Stimulated activated CD4-positive, alpha-beta T cell treated with anti-CD3 and anti-CD28 coated beads, TNF-alpha, amount 100 ng/mL, for 24 hours (primary cell): ENCODE measurements at regions not wholly inside any gene's neighbourhood (a gene's known extent, or its start where the extent isn't known, plus 50 kb on each side); places are given as distances from the start of the nearest gene placed in this dataset.

Experiments used
- DNase-seq, 3 experiments: peaks; one replicate each; pipeline ENCODE4 v3.0.0-alpha.2; 2020; ENCODE audit warnings: low read depth in 3 of 3

DNA sequence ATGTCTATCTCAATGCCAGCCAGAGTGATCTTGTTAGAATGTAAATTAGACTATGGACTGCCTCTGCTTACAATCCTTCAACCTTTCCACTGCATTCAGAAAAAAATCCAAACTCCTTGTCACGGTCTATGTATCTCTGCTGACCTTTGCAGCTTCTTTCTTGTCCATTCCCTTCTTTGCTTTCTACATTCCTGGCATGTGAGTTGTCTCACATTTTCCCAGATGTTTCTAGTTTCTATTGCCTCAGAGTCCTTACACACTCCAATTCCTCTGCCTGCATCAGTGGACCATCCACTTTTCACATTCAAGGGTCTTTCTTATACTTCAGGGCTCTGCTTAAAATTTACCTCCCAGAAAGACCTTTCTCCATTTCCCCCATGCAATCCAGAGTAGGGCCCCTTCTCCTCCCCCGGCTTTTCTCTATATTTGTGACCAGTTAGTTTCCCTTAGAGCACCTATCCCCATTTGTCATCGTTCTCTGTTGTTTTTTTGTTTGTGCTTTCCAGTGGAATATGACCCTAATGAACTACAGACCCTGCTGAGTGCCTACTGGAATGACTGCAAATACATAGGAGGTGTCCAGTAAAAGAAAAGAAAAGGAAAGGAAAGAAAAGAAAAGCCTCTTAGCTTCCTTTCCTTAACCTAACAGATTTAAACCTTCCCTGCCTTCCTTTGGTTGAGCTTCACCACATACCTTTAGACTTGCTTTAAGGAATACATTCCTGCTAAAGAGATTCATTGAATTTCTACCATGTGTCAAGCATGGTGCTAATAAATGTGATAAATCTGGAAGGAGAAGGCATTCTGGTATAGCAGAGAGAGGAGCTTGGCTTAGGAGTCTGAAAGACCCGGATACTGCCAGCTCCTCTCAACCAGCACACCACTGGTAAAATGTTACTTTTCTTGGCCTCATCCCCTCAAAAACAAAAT, 102.0 kb downstream of the DIRAS3 start:
- DNase-seq, result no peak

DNA sequence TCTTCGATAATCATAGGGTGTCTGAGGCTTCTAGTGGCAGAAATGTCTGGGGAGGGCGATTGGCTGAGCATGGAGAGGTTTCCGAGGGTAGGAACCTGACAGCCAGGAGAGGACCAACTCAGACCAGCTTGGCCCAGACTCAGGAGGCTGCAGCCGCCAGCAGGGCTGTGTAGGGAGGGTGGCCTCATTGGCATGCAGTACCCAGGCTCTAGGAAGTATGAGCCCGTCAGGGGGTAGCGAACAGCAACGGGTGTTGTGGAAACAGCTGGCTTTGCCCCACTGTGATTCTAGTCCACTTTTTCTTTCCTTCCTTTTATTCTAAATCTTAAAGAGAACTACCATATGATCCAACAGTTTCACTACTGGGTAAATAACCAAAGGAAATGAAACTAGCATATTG, 103.3 kb downstream of the DIRAS3 start:
- DNase-seq, result no peak

- no peak for DNase-seq
These were observed 104.6 kb downstream of the DIRAS3 start for GRCh38 chr1:67945733-67946374.

DNA sequence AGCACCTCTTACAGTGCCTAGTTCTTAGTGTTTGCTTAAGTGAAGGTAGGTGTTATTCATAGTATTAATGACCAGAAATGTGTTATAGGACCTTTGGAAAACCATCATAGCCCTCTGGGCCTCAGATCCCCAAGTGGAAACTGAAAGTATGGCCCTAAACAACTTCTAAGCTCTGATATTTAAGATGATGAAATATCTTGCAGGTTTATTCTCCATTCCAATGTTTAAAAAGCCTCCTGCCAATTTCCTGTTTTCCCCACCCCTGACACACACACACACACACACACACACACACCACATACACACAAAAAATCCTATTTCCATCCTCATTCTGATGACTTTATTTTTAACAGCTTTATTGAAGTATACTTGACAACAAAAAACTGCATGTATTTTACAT, 108.2 kb downstream of the DIRAS3 start:
- DNase-seq, result no peak

DNA sequence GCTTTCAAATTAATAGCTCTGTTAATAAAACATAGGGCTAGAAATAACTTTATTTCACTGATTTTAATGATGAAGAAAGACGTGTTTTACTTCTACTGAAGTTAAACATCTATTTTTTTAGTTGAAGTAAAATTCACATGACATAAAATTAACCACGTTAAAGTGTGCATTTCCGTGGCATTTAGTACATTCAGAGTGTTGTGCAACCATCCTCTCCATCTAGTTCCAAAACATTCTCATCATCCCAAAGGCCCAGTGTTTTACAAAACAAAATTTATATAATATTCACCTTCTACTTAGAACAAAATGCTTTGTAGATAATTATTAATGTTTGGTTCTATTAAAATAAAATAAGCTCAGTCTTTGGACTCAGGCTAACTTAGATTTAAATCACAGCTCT, 108.5 kb upstream of the GNG12 start:
- DNase-seq, result no peak

GRCh38 chr1:67941155-67941554, 107.9 kb upstream of the GNG12 start:
- DNase-seq, result no peak

GRCh38 chr1:67939942-67940341, 106.7 kb upstream of the GNG12 start:
- DNase-seq, result no peak

DNA sequence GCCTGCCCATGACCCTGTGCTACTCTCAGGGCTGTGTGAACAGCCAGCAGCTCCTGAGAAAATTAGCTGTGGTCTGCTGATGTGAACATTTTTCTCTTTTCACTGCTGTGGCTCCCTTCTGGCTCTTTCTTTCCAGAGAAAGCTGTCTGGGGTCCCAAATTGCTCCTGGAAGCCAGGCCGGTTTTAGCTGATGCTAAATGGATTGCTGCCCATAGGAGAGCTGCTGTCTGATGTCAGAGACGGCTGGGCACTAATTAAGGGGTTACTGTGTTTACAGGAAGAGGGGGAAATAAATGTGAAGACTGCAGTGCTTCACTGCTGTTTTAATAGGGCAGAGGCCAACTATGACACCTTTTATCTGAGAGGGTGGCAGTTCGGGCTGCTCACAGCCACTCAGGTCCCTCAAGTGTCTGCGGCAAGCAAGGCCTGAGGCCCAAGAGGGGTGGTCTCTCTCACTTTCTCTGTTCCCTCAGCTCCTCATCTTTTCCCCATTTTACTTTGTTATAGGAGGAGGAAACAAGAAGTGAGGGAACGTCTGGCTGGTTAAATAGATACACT, 106.0 kb upstream of the GNG12 start:
- DNase-seq, result no peak

- DNase-seq, result no peak
These were observed 104.4 kb upstream of the GNG12 start for GRCh38 chr1:67937651-67938050.

GRCh38 chr1:67937010-67937409, 103.7 kb upstream of the GNG12 start:
- no peak for DNase-seq

DNA sequence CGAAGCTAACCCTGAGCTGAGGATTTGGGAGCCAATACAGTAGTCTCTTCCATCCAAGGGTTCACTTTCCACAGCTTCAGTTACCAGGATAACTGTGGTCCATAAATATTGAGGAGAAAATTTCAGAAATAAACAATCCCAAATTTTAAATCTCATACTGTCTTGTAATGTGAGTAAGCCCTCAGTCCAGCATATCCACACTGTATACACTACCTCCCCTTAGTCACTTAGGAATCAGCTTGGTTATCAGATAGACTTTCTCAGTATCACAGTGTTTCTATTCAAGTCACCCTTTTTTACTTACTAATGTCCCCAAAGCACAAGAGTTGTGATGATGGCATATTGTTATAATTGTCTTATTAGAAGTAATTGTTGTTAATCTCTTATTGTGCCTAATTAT, 102.3 kb upstream of the GNG12 start:
- DNase-seq, result no peak

DNA sequence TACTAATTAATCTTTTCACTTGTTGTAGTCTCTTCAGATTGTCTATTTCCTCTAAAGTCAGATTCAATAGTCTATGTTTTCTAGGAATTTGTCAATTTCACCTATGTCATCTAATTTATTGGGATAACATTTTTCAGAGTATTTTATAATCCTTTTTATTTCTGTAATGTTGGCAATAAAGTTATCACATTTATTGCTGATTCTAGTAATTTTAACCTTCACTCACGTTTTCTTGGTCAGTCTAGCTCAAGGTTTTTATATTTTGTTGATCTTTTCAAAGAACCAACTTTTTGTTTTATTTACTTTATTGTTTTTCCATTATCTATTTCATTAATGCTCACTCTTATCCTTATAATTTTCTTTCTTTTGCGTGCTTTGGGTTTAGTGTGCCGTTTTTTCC, 97.9 kb upstream of the GNG12 start:
- no peak for DNase-seq

DNA sequence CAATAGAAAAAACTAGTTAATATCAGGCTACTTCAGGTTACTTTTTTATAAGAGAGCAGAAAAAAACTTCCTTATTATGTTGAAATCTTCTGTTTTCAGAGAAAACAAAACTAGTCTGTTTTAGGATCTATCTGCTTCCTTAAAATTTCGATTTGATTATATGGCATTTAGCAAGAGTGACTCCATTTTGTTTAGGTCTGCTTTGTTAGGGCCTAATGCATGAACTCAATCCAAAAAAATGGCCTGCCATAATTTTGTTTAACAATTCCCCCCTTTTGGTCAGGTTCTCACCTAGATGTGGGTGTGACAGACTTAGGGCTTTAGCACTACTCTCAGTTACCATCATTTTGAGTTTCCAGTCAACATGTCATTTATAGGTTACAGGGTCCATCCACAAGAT, 89.8 kb upstream of the GNG12 start:
- no peak for DNase-seq

DNA sequence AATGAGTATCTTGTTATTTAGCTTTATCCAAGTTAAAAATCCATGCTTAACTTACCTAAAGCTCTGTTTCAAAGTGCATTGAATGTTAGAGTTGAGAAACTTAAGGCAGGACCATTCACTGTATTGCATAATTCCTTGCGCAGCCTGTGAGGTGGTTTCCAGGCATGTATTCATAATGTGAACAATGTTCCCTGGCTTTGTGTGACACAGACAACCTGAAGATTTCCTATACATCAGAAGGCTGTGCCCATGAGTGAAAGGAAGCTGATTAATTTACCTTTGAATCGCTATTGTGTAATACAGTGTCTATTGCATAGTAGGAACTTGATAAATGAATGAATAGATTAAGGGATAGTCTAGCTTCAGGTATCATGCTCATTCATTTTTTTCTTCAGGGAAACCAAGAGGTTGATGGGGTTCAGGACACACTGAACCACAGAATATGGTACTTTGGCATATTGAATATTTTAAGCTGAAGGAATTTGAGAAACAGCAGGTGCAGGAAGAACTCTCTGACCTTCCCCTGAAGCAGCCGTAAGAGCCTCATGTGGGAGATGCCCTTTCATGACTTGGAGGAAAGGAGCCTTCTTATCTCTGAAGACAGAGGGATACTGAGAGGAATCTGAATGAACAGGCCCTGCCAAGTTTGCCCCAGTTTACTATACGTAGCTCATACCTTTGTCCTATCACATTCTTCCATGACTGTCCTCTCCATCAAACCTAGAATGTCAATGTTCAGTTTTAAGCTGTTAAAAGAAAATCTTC, 88.6 kb upstream of the GNG12 start:
- no peak for DNase-seq

DNA sequence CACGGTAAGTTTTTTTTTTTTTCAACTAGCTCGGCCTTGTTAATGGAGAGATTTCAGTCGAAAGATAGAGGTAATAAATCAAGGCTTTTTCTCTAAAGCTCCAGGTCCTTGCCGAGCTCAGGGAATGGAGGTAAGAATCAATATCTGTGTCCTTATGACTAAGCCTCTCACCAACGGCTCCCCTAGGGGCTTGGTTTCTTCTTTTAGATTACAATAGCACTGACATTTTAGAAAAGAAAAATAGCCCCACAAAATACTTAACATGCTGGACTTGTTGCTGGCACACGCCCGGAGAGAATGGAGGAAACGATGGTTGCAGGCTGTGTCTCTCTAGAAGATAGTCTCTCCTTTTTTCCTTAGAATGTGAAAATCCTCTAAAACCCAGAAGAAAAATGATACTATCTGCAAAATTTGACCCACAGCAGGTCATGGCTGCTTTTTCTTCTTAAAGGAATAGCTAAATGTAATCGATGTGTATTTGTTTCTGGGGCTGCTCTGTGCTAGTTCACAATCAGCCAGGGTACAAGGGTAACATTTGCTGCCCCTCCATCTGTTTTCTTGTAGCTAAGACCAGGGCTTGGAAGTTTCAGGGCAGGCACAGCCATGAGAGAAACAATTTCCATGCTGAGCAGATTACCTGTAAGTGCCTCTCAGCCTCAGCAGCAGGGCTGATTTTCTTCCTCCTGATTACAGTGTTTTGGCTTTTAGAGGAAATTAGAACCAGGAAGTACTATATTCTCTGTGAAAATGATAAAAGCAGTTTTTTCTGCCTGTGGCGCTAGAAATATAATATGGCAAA, 86.2 kb upstream of the GNG12 start:
- no peak for DNase-seq

GRCh38 chr1:67918067-67918466, 84.8 kb upstream of the GNG12 start:
- DNase-seq, result no peak

DNA sequence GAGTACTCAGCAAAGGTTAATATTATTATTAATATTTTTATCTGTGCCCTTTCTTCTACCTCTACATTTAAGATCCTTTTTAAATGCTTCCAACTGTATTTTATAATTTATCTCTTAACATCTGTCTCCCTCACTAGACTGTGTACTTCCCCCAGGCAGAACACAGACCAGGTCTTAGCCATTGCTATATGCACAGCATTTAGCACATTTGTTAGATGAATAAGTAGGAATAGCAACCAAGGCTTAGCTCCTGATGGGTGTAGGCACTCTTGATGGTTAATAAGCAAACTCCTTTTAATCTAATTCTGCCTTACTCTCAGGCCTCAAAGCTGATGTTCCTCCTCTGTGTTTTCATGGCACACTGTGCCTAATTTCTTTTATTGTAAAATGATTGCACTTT, 83.7 kb upstream of the GNG12 start:
- DNase-seq, result no peak

- no peak for DNase-seq
These were observed 83.0 kb upstream of the GNG12 start for GRCh38 chr1:67916140-67916886.

DNA sequence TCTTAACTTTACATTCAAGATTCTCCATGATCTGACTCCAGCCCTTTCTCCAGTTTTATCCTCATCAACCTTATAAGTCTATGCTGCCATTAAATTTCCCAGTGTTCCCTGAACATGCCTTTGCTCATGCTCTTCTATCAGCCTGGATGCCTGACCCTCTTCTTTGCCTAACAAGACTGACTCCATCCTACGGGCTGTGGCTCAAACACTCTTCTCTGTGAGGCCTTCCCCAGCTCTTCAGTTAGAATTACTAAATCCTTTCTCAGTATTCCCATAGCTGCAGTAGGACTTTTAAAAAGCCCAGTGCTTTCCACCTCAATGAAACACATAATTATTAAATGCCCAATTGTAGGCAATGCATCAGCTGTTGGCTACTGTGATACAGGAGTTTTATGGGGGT, 76.5 kb upstream of the GNG12 start:
- DNase-seq, result no peak

DNA sequence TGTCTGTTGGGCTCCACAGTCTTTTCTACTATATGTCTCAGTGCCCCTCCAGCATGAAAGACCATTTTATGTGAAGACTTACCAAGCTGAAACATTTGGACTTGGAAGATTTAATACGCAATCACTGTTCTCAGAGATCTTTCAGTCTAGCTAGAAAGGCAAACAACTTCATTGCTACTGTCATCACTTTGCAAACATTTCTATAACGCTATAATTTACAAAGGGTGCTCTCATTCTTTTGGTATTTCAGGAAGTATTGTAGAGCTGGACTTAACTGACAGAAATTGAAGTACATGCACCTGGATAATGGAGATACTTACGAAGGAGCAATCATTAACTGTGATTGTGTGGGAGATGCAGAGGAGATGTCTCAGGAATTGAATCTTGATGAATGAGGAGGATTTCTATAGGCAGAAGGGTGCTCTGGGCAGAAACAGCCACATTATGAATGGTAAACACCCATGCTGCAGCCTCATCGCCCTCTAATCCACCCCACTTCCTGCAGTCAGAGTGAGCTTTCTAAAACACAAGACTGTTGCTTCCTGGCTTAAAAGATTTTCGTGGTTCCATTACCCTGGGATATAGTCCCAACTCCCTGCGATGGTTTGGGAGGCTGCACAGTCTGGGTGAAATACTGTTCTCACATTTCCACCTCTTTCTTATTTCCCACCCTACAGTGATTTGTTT, 75.1 kb upstream of the GNG12 start:
- DNase-seq, result no peak
